ENCODE measurements at regions not wholly inside any gene's neighbourhood (a gene's known extent, or its start where the extent isn't known, plus 50 kb on each side); places are given as distances from the start of the nearest gene placed in this dataset.

DNA sequence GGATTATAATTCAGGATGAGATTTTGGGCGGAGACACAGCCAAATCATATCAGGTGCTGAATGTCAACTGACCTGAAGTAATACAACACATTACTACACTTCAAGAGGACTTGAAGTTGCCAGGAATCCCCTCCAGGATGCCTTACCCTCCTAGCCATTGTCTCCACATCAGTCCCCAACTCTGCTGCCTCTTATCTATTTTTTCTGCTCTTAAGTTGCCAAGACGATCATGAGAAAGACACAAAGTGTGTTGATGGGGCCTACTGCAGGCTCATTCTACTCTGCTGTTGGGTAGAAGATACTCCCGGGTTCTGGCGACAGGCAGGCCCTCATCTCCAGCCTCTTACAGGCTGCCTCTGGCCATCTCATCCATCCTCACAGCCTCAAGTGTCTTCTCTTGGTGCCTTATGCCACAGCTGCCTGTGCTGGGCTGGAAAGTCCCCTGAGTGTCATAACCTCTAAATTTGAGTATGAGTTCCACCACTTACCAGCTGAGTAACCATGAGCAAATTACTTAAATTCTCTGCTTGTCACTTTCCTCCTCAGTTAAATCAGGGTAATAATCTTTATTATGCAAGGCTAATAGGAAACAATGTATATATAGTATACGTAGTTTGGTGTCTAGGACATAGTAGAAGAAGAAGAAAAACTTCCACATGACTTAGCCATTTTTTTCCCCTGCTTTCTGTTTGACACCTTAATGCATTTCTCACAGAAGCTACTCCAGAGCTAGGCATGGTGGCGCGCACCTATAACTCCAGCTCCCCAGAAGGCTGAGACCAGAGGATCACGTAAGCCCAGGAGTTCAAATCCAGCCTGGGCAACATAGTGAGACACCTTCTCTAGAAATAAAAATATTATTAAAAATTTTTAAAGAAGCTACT is 73.0 kb upstream of the SNX2 start:
- Histone ChIP-seq H3K27ac (ENCODE audit: insufficient read depth, low read depth, low read length) (no peak overlapping the region), H3K4me1 (ENCODE audit: control insufficient read depth, extremely low read depth, insufficient read depth, low read length) (no peaks in the 10 kb centered on the region), H3K9me1 (replicated peaks; ENCODE audit: control insufficient read depth, extremely low read depth, insufficient read depth, low read length) (no peaks in the 10 kb centered on the region), H3K79me2 (ENCODE audit: control insufficient read depth, insufficient read depth, low read length) (no peaks in the 10 kb centered on the region), H3K9me3 (replicated peaks; ENCODE audit: control insufficient read depth, insufficient read depth, low read length) (no peaks in the 10 kb centered on the region), H3K4me2 (ENCODE audit: insufficient read depth, low read length) (no peak overlapping the region), H2AFZ (ENCODE audit: low read depth, low read length) (no peak overlapping the region), H4K20me1 (replicated peaks; ENCODE audit: control insufficient read depth, extremely low read depth, insufficient read depth, low read length) (no peaks in the 10 kb centered on the region), H3K27me3 (ENCODE audit: control insufficient read depth in 2 of 2, insufficient read depth in 2 of 2, low read length in 2 of 2) (no peaks in the 10 kb centered on the region), H3K9ac (replicated peaks; ENCODE audit: extremely low read depth, insufficient read depth, low read length) (no peak overlapping the region), H3K4me3 (replicated peaks in 1 of 3; ENCODE audit: insufficient read depth in 1 of 3, low read depth in 1 of 3, low read length in 3 of 3) (no peak overlapping the region), H3K36me3 (ENCODE audit: control insufficient read depth in 2 of 2, extremely low read depth in 1 of 2, insufficient read depth in 2 of 2, low read length in 2 of 2) (no peaks in the 10 kb centered on the region)
- POLR2A ChIA-PET: no interaction called here
- DNase-seq (ENCODE audit: low read depth, low spot score): no peak
- BruUV-seq (replicated peaks): no TSS peak
- TF ChIP-seq POLR2AphosphoS5 (IDR thresholded peaks at IDR 0.05; ENCODE audit: insufficient read depth, low read depth, low read length) (no peak), EZH2 (IDR thresholded peaks at IDR 0.05; ENCODE audit: borderline replicate concordance, low read depth, low read length, severe bottlenecking) (no peak), FOS (IDR thresholded peaks at IDR 0.05; ENCODE audit: borderline replicate concordance, insufficient read depth, low read length) (no peak)
- CTCF ChIA-PET: interaction anchor here (1.0 to 4.0 kb wide), 3 partner anchors 13 to 74 kb away, joined by 3 to 26 read pairs (median 3); partner anchors contain the start of gene SNX2
- no peak for FAIRE-seq
- intact Hi-C loops (cut with micrococcal nuclease) (loop anchor here (5.0 to 10.0 kb wide), 3 partner anchors 300 to 643 kb away; no protein-coding TSS in a partner anchor), dilution Hi-C loops (cut with MboI; ENCODE audit: extremely low pct_ligation_motif_present, low sequenced_read_pairs) (no loop called here)

DNA sequence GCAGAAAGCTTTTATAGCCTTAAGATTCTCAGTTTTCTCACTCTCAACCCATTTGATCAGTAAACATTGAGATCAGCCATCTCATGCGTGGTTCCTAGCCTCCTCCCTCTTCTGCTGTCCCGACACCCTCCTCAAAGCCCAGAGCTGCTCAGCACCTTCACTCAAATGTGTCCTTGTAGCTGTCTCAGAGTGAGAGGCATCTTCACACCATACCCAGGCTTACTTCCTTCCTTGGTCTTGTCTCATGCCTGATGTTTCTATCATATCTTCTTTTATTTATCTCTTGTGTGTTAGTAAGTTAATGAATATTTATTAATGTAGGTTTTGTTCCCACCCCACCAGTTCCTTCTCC is 72.4 kb upstream of the SNX2 start:
- ChIA-PET CTCF (interaction anchor here (1.0 to 4.0 kb wide), 5 partner anchors 8 to 143 kb away, joined by 3 to 26 read pairs (median 19); partner anchors contain the start of genes SNX2 and SNX24), POLR2A (no interaction called here)
- Histone ChIP-seq H3K9me3 (replicated peaks; ENCODE audit: control insufficient read depth, insufficient read depth, low read length) (no peaks in the 10 kb centered on the region), H2AFZ (ENCODE audit: low read depth, low read length) (no peak overlapping the region), H3K36me3 (ENCODE audit: control insufficient read depth in 2 of 2, extremely low read depth in 1 of 2, insufficient read depth in 2 of 2, low read length in 2 of 2) (no peaks in the 10 kb centered on the region), H3K4me1 (ENCODE audit: control insufficient read depth, extremely low read depth, insufficient read depth, low read length) (no peaks in the 10 kb centered on the region), H3K79me2 (ENCODE audit: control insufficient read depth, insufficient read depth, low read length) (no peaks in the 10 kb centered on the region), H4K20me1 (replicated peaks; ENCODE audit: control insufficient read depth, extremely low read depth, insufficient read depth, low read length) (no peaks in the 10 kb centered on the region), H3K4me3 (replicated peaks in 1 of 3; ENCODE audit: insufficient read depth in 1 of 3, low read depth in 1 of 3, low read length in 3 of 3) (no peak overlapping the region), H3K27ac (ENCODE audit: insufficient read depth, low read depth, low read length) (no peak overlapping the region), H3K9me1 (replicated peaks; ENCODE audit: control insufficient read depth, extremely low read depth, insufficient read depth, low read length) (no peaks in the 10 kb centered on the region), H3K4me2 (ENCODE audit: insufficient read depth, low read length) (no peak overlapping the region), H3K27me3 (ENCODE audit: control insufficient read depth in 2 of 2, insufficient read depth in 2 of 2, low read length in 2 of 2) (no peaks in the 10 kb centered on the region), H3K9ac (replicated peaks; ENCODE audit: extremely low read depth, insufficient read depth, low read length) (no peak overlapping the region)
- intact Hi-C loops (cut with micrococcal nuclease): loop anchor here (5.0 to 10.0 kb wide), 3 partner anchors 300 to 642 kb away; no protein-coding TSS in a partner anchor
- FAIRE-seq: no peak
- no peak for DNase-seq (ENCODE audit: low read depth, low spot score)
- dilution Hi-C loops (cut with MboI; ENCODE audit: extremely low pct_ligation_motif_present, low sequenced_read_pairs): no loop called here
- TF ChIP-seq MYC (IDR thresholded peaks at IDR 0.05; ENCODE audit: low read depth, low read length): no peak
- BruUV-seq (replicated peaks): no TSS peak
